NCI-H128 (cell line): ENCODE measurements at regions not wholly inside any gene's neighbourhood (a gene's known extent, or its start where the extent isn't known, plus 50 kb on each side); places are given as distances from the start of the nearest gene placed in this dataset.
"Not testable (repeated sequence)": the region's sequence is repeated elsewhere in the genome, so short reads cannot be mapped to it uniquely, and the experiment has no call there.

ENCODE experiments used
- DNase-seq: peaks from one replicate; lab custom pipeline; 2025; ENCODE audit not compliant: unreplicated experiment; lab: John Stamatoyannopoulos, UW

- DNase-seq = no peak
Observed at GRCh38 chrX:13478740-13479451, 90.5 kb upstream of the EGFL6 start.

GRCh38 chrX:13476384-13476783, 93.0 kb upstream of the EGFL6 start:
- no peak for DNase-seq

GRCh38 chrX:13474164-13474516, 95.3 kb upstream of the EGFL6 start:
- no peak for DNase-seq

- no peak for DNase-seq
Observed at GRCh38 chrX:13473442-13474163, 95.8 kb upstream of the EGFL6 start.

GRCh38 chrX:13472975-13473374, 96.4 kb upstream of the EGFL6 start:
- DNase-seq = no peak

GRCh38 chrX:13471269-13471668, 98.1 kb upstream of the EGFL6 start:
- no peak for DNase-seq

- DNase-seq = no peak
Observed at GRCh38 chrX:13470685-13470977, 98.8 kb upstream of the EGFL6 start.

GRCh38 chrX:13469963-13470684, 99.3 kb upstream of the EGFL6 start:
- DNase-seq = no peak

GRCh38 chrX:13468096-13468495, 101.3 kb upstream of the EGFL6 start:
- no peak for DNase-seq

- no peak for DNase-seq
Observed at GRCh38 chrX:13467243-13467642, 102.2 kb upstream of the EGFL6 start.

GRCh38 chrX:13464599-13465275, 104.7 kb upstream of the EGFL6 start:
- no peak for DNase-seq

GRCh38 chrX:13463608-13464007, 105.8 kb upstream of the EGFL6 start:
- no peak for DNase-seq

GRCh38 chrX:13452283-13452682, 117.1 kb upstream of the EGFL6 start:
- no peak for DNase-seq

- DNase-seq = no peak
Observed at GRCh38 chrX:13449441-13449840, 120.0 kb upstream of the EGFL6 start.

- DNase-seq = no peak
Observed at GRCh38 chrX:13448941-13449340, 120.5 kb upstream of the EGFL6 start.

- DNase-seq = not testable (repeated sequence)
Observed at GRCh38 chrX:13441608-13442007, 121.8 kb upstream of the ATXN3L start.

- no peak for DNase-seq
Observed at GRCh38 chrX:13440176-13440575, 120.3 kb upstream of the ATXN3L start.

- no peak for DNase-seq
Observed at GRCh38 chrX:13433298-13433605, 113.4 kb upstream of the ATXN3L start.

- no peak for DNase-seq
Observed at GRCh38 chrX:13432414-13433297, 112.8 kb upstream of the ATXN3L start.

- DNase-seq = no peak
Observed at GRCh38 chrX:13430136-13430827, 110.4 kb upstream of the ATXN3L start.
